Keratinocyte (primary cell): ENCODE measurements at regions not wholly inside any gene's neighbourhood (a gene's known extent, or its start where the extent isn't known, plus 50 kb on each side); places are given as distances from the start of the nearest gene placed in this dataset.

ENCODE experiments used
- DNase-seq: peaks from one replicate; pipeline ENCODE4 v3.0.0-alpha.2; 2011; ENCODE audit warnings: low read depth, missing footprints, low spot score
- FAIRE-seq: peaks from 2 replicates; lab custom pipeline; 2011; peaks lifted over from hg19 to GRCh38; lab: Jason Lieb, UNC
- H2AFZ ChIP-seq: 2 replicates; pipeline ENCODE4 v1.6.0; 2012; ENCODE audit warnings: low read length, control low read depth, inconsistent platforms; ENCODE audit not compliant: control insufficient read depth
- H3K27ac ChIP-seq: 2 replicates; pipeline ENCODE4 v1.5.1; 2011; ENCODE audit warnings: low read length; ENCODE audit not compliant: control insufficient read depth, insufficient read depth
- H3K27me3 ChIP-seq: 3 replicates; pipeline ENCODE4 v1.6.0; 2011; ENCODE audit warnings: low read length; ENCODE audit not compliant: control insufficient read depth, insufficient read depth; ENCODE audit errors: extremely low read depth
- H3K36me3 ChIP-seq, 2 experiments: 2 replicates in 1 of 2; 3 replicates in 1 of 2; pipeline ENCODE4 v1.5.1; 2011; ENCODE audit warnings: low read length in 2 of 2, mild to moderate bottlenecking in 1 of 2; ENCODE audit not compliant: control insufficient read depth in 2 of 2, insufficient read depth in 2 of 2; ENCODE audit errors: extremely low read depth in 1 of 2
- H3K4me1 ChIP-seq: 3 replicates; pipeline ENCODE4 v1.5.1; 2011; ENCODE audit warnings: low read length; ENCODE audit not compliant: control insufficient read depth, insufficient read depth; ENCODE audit errors: extremely low read depth
- H3K4me2 ChIP-seq: 3 replicates; pipeline ENCODE4 v1.6.0; 2011; ENCODE audit warnings: low read depth, low read length; ENCODE audit not compliant: control insufficient read depth, insufficient read depth; ENCODE audit errors: extremely low read depth
- H3K4me3 ChIP-seq, 3 experiments: fragments of 200-600 bp in 1 of 3; sonication (generic) in 1 of 3; 2 replicates in 2 of 3; 3 replicates in 1 of 3; pipeline ENCODE4 v1.5.1; 2011 to 2016; ENCODE audit warnings: low read length in 3 of 3, mild to moderate bottlenecking in 3 of 3, control low read depth in 2 of 3, inconsistent platforms in 1 of 3, low read depth in 1 of 3, mixed read lengths in 1 of 3, mixed run types in 1 of 3, moderate library complexity in 1 of 3; ENCODE audit not compliant: control insufficient read depth in 2 of 3, insufficient read depth in 2 of 3; ENCODE audit errors: extremely low read depth in 1 of 3
- H3K79me2 ChIP-seq: 2 replicates; pipeline ENCODE4 v1.6.0; 2012; ENCODE audit warnings: low read length; ENCODE audit not compliant: control insufficient read depth, insufficient read depth
- H3K9ac ChIP-seq: 3 replicates; pipeline ENCODE4 v1.6.0; 2011; ENCODE audit warnings: low read length; ENCODE audit not compliant: control insufficient read depth, insufficient read depth; ENCODE audit errors: extremely low read depth
- H3K9me1 ChIP-seq: 3 replicates; pipeline ENCODE4 v1.6.0; 2011; ENCODE audit warnings: low read length; ENCODE audit not compliant: control insufficient read depth, insufficient read depth; ENCODE audit errors: extremely low read depth
- H3K9me3 ChIP-seq: 2 replicates; pipeline ENCODE4 v1.5.1; 2012; ENCODE audit warnings: low read depth, low read length; ENCODE audit not compliant: control insufficient read depth
- H4K20me1 ChIP-seq: 3 replicates; pipeline ENCODE4 v1.6.0; 2011; ENCODE audit warnings: low read length; ENCODE audit not compliant: control insufficient read depth, insufficient read depth; ENCODE audit errors: extremely low read depth
- EZH2 ChIP-seq: IDR thresholded peaks from one replicate; pipeline ENCODE4 v1.6.1; 2012; ENCODE audit warnings: inconsistent platforms, mild to moderate bottlenecking, low read length, moderate library complexity
- dilution Hi-C: fragments of 300-500 bp; cut with MboI; formaldehyde crosslinking; loops from one replicate; pipeline ENCODE4 v1.7.0; 2020; ENCODE audit warnings: low sequenced_read_pairs; ENCODE audit not compliant: extremely low pct_ligation_motif_present
- TF ChIP-seq, protein P1 (sequence below), 3 experiments: IDR thresholded peaks in 1 of 3; conservative IDR thresholded peaks in 1 of 3; optimal IDR thresholded peaks in 1 of 3; 2 replicates in 2 of 3; 3 replicates in 1 of 3; pipeline versions ENCODE3 to v1.5.1; 2011; ENCODE audit warnings: low read length in 3 of 3, mild to moderate bottlenecking in 3 of 3, moderate library complexity in 2 of 3, control low read depth in 1 of 3, inconsistent platforms in 1 of 3; ENCODE audit not compliant: insufficient read depth in 2 of 3; ENCODE audit errors: extremely low read depth in 1 of 3

DNA sequence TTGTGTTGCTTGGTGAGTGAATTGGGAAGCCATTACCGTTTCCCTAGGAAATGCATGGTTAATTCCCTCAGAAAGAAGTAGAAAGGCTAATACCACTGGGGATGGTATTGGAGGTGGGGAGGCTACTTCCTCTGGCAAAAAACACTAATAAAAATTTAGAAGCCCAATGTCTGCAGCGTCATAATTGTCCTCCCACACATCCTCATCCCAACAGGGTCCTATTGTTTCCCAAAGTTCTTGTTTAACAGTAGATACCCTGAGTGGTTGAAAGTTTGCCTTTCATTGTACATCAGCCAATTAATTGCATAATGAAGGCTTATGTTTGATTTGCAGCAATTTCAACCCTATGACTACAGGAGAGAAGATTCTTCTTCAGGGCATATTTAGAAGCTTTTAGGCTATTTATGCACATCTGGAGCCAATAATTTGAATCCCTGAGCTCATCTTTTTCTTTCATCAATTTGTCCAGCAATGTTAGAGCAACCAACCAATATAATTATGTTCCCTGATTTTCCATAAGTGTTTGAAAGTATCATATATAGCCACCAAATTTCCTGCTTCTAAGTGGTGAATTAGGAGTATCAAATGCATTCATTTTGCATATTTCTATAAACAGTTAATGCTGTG is 491.0 kb downstream of the SLITRK5 start:
- Histone ChIP-seq H2AFZ (no peak overlapping the region), H4K20me1 (no peaks in the 10 kb centered on the region), H3K4me1 (no peaks in the 10 kb centered on the region), H3K4me3 (no peak overlapping the region), H3K4me2 (no peak overlapping the region), H3K27me3 (no peaks in the 10 kb centered on the region), H3K27ac (no peak overlapping the region), H3K36me3 (no peaks in the 10 kb centered on the region), H3K9me1 (no peaks in the 10 kb centered on the region), H3K9me3 (no peaks in the 10 kb centered on the region), H3K9ac (no peak overlapping the region), H3K79me2 (no peaks in the 10 kb centered on the region)
- TF ChIP-seq EZH2, result no peak
- TF ChIP-seq, protein P1, sequence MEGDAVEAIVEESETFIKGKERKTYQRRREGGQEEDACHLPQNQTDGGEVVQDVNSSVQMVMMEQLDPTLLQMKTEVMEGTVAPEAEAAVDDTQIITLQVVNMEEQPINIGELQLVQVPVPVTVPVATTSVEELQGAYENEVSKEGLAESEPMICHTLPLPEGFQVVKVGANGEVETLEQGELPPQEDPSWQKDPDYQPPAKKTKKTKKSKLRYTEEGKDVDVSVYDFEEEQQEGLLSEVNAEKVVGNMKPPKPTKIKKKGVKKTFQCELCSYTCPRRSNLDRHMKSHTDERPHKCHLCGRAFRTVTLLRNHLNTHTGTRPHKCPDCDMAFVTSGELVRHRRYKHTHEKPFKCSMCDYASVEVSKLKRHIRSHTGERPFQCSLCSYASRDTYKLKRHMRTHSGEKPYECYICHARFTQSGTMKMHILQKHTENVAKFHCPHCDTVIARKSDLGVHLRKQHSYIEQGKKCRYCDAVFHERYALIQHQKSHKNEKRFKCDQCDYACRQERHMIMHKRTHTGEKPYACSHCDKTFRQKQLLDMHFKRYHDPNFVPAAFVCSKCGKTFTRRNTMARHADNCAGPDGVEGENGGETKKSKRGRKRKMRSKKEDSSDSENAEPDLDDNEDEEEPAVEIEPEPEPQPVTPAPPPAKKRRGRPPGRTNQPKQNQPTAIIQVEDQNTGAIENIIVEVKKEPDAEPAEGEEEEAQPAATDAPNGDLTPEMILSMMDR (optimal IDR thresholded peaks at IDR 0.05 in 1 of 3, IDR thresholded peaks at IDR 0.05 in 1 of 3, conservative IDR thresholded peaks at IDR 0.05 in 1 of 3; ENCODE audit: extremely low read depth in 1 of 3, insufficient read depth in 2 of 3, low read length in 3 of 3), result no peak
- dilution Hi-C loops, result no loop called here
- DNase-seq (no peak), FAIRE-seq (no peak)

DNA sequence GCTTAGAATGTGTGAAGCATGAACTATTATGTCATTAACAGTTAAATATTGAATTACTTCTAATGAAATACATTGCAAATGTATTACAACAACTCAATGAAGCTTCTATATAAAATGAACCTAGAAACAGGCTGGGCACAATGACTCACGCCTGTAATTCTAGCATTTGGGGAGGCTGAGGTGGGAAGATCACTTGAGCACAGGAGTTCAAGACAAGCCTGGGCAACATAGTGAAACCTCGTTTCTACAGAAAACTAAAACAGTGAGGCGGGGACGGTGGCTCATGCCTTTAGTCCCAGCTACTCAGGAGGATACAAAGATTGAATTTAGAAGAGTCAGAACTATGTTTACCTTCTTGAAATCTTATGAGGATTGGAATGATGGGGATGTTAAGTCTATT is 505.1 kb downstream of the SLITRK5 start:
- FAIRE-seq (no peak), DNase-seq (no peak)
- Histone ChIP-seq H2AFZ (no peak overlapping the region), H3K9ac (no peak overlapping the region), H3K36me3 (no peaks in the 10 kb centered on the region), H3K27me3 (no peaks in the 10 kb centered on the region), H3K27ac (no peak overlapping the region), H4K20me1 (no peaks in the 10 kb centered on the region), H3K4me3 (no peak overlapping the region), H3K9me3 (no peaks in the 10 kb centered on the region), H3K79me2 (no peaks in the 10 kb centered on the region), H3K9me1 (no peaks in the 10 kb centered on the region), H3K4me1 (no peaks in the 10 kb centered on the region), H3K4me2 (no peak overlapping the region)
- TF ChIP-seq, protein P1 (optimal IDR thresholded peaks at IDR 0.05 in 1 of 3, IDR thresholded peaks at IDR 0.05 in 1 of 3, conservative IDR thresholded peaks at IDR 0.05 in 1 of 3; ENCODE audit: extremely low read depth in 1 of 3, insufficient read depth in 2 of 3, low read length in 3 of 3), result no peak
- no peak for TF ChIP-seq EZH2
- dilution Hi-C loops, result no loop called here
